RKO (cell line): ENCODE measurements at regions not wholly inside any gene's neighbourhood (a gene's known extent, or its start where the extent isn't known, plus 50 kb on each side); places are given as distances from the start of the nearest gene placed in this dataset.
"Not testable (repeated sequence)": the region's sequence is repeated elsewhere in the genome, so short reads cannot be mapped to it uniquely, and the experiment has no call there.

Experiments used
- DNase-seq: peaks from one replicate; pipeline ENCODE4 v3.0.0-alpha.2; 2016; ENCODE audit warnings: low spot score

DNA sequence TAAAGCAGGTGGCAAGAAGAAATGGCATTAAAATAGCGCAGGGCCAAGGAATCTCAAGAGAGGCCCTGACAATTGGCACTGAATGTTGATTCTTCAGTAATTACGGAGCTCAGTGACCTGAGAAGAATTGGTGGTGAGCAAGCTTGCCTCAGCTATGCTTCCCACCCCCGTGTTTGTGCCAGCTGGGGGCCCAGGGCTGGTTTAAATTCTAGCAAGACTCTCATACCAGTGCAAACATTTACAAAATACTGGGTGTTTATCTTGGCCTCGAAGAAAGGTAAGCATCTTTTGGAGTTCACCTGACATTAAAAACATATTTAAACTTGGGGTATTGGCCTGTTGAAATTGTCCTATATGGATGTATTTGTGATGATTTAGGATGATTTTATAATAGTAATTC is 296.7 kb upstream of the USP25 start:
- no peak for DNase-seq

DNA sequence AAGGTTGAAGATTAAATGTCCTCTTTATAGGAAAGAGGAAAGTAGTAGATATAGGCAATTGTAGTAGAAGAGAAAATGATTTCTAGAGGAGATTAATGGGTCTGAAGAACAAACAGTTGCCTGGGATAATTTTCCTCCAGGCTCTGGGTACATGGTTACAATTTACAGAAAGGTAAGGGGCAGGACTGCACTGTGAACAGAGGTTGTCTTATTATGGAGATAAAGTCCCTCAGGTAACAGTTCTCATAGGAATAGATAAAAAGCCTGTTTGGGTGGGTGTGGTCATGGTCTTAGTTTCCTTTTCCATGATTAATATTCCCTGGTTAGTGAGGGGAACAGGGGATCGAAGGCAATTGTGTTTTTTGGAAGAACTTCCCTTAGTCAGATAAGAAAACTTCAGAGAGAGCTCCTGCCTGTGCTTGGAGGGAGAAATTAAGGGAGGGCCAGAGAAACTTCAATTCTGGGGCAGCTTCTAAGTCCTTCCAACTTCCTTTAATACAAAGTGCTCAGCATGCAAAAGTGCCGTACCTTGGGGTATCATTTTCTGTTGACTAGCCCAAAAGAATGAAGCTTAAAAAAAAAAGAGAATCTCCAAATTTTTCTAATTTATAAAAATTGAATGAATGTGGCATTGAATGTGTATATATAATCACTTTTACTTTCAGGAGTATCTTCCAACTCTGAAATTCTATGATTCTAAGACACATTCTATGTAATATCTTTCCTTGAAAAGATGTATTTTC is 295.4 kb upstream of the USP25 start:
- DNase-seq, result no peak

DNA sequence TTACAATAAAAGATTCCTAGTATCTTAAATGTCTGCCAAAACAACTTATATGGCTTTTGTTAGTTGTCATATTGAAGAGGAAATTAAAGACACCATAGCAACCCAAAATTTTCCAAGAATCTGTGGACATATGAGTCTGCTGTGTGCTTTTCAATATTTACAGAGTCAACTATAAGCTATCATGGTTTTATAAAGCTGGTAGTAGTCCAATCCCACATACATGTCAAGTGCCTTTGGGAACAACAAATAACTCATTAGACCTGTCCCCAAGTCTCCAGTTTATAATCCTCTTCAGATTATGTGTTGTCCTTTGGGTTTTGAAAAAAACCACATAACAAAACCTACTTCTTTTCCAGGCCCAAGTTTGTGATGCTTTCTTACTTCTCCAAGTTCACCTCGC is 293.8 kb upstream of the USP25 start:
- no peak for DNase-seq

GRCh38 chr21:15437883-15438282 is 291.9 kb upstream of the USP25 start:
- DNase-seq, result no peak

- no peak for DNase-seq
Observed at GRCh38 chr21:15439726-15440125, 290.1 kb upstream of the USP25 start.

DNA sequence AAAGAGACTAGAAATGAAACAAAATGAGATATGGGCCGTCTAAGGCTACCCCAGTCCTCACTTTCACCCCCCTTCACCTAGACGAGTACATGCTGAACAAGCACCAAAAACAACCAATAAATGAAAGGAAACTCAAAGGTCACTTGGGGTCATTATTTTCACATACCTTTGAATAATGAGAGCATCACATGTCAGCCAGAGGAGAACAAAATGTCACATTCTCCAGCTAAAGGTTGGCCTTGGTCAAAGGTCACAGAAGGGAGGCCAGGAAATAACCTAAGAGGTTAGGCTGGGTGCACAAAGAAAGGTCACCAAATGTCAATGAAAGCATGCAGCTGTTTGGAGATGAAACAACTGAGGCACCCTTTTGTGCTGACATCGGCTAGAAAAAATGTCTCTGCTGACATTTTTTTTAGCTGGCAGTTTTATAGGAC is 288.7 kb upstream of the USP25 start:
- DNase-seq, result no peak

- no peak for DNase-seq
Observed at GRCh38 chr21:15441992-15442391, 287.8 kb upstream of the USP25 start.

DNA sequence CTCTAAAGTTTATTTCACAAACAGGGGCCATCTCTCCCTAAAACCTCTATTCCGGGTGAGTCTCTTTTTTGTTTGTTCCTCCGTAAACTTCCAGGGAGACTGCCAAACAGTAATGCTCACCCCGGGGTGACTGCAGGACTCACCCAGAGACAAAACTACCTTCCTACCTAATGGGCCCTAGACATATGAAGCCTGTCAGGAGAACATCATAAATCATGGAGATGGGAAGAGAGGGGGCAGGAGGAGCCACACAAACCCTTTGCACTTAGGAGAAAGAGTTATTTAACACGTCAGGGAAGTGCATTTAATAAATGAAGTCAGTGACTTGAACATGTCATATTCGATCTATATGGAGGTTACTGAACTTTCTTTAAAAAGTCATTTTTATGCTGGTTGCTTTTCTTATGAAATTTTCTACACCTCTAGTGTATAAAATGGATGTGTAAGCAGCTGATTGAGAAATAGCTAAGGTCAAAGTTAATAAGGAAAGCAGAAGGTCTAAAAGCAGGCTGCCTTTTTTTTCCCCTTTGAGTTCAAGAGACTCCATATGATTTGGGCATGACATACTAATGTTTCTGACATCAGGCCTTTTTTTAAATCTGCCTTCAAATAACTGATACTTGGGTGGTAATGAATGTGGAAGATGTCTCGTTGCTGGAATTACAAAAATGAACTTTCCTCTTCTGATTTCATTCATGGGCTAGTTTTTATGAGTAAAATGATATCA is 286.9 kb upstream of the USP25 start:
- DNase-seq, result no peak

- DNase-seq, result no peak
Observed at GRCh38 chr21:15443740-15444117, 286.1 kb upstream of the USP25 start.

GRCh38 chr21:15444118-15444960 is 285.4 kb upstream of the USP25 start:
- no peak for DNase-seq

DNA sequence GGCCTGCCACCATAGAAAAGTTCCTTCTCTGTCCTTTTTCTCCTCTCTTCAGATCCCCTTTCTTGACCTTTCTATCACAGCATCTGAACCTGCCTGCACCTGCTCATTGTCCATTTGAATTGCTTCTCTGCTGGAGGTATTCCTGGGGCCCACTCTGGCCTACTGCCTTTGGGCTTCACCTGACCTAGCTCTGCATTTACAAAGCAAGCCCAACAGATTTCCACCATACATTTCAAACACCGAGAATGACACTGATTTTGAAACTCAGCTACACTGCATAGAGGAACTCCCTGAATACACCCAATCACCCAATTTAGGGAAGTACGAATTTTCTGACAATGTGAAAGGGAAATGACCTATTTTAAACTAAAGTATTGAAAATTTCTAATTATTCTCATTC is 284.5 kb upstream of the USP25 start:
- DNase-seq, result no peak

GRCh38 chr21:15446223-15446622 is 283.6 kb upstream of the USP25 start:
- DNase-seq, result no peak

DNA sequence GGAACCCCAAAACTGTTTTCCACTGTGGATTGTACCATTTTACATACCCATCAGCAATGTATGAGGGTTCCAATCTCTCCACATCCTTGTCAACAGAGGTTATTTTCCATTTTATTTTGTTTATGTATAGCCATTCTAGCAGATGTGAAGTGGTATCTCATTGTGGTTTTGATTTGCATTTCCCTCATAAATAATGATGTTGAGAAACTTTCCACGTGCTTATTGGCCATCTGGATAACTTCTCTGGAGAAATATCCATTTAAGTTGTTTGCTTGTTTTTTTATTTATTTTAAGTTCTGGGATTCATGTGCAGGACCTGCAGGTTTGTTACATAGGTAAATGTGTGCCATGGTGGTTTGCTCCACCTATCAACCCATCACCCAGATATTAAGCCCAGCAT is 280.2 kb upstream of the USP25 start:
- no peak for DNase-seq

GRCh38 chr21:15453261-15453660 is 276.5 kb upstream of the USP25 start:
- DNase-seq, result no peak

- DNase-seq, result not testable (repeated sequence)
Observed at GRCh38 chr21:15453785-15454184, 276.0 kb upstream of the USP25 start.

- not testable (repeated sequence) for DNase-seq
Observed at GRCh38 chr21:15454931-15455330, 274.9 kb upstream of the USP25 start.

DNA sequence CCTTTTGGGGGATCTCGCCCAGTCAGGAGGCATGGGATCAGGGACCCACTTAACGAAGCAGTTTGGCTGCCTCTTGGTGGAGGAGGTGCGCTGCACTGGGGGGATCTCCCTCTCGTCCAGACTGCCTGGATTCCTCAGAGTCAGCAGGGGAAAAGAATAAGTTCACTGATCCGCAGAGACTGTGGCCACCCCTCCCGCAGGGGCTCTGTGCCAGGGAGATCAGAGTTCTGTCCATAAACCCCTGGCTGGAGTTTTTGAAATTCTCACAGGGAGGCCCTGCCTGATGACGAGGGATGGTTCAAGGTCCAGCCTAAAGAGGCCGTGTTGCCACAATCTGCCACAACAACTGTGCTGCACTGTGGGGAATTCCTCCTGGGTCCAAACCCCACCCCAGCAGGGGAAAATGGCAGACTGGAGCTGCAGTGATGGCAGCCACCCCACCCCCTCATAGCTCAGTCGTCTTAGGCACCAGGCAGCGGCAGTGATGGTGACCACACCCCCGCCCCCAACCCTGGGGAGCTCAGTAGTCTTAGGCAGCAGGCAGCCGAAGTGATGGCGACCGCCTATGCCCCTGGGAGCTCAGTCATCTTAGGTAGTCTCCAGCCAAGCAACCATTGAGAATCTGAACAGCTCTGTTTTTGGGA is 273.8 kb upstream of the USP25 start:
- DNase-seq, result no peak

GRCh38 chr21:15457965-15458364 is 271.8 kb upstream of the USP25 start:
- no peak for DNase-seq

DNA sequence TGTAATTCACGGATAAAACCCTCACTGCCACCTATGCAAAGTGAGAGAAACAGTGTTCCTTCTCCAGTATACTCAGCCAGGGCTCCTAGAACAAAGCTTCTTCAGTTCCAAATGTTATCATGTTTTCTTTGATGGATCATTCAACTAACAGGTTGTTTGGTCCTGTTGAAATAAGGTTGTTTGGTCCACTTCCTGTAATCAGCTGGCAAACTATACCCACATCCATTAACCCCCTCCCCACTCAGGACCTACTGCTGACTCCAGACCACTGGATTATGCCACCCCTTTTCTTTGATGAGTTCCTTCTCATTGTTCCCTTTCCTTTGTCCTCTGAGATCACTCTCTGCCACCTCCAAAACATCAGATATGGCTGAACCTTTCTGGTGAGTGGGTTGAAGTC is 267.7 kb upstream of the USP25 start:
- no peak for DNase-seq

DNA sequence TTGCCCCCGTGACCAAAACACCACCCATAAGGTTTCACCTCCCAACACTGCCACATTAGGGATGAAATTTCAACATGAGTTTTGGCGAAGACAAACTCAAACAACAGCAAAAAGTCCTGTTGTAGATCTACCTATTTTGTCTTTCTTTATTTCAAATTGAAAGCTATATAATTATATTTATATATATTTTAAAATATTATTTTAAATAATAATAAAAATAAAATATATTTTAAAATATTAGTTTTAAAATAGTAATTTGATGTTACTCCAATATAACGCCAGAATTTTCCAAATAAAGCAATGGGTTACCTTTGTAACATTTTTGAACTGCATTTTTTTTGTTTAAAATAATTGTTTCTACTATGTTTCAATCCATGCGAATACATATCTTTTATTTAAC is 263.5 kb upstream of the USP25 start:
- no peak for DNase-seq

- DNase-seq, result no peak
Observed at GRCh38 chr21:15468368-15468767, 261.4 kb upstream of the USP25 start.
